ENCODE measurements at regions not wholly inside any gene's neighbourhood (a gene's known extent, or its start where the extent isn't known, plus 50 kb on each side); places are given as distances from the start of the nearest gene placed in this dataset.

DNA sequence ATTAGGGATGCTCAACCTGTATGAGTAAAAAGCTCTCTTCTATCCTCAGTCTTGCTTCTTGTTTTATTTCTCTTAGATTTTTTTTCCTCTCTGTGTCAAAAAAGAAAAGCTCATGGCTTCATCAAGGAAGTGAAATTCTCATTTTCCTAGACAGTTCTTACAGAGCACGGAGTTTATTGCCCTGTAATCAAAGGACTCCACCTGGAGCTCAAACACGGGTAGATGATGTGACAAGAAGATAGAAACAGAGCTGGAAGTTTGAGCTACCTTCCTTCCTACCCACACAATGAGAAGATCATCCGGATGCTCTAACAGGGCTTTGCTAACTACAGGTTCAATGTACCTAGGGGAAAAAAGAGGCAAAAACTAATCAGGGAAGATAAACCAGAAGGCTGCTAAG lies 564.8 kb downstream of the MED13L start:
- no peak for DNase-seq (ENCODE audit: low spot score)
- TF ChIP-seq, protein P1, sequence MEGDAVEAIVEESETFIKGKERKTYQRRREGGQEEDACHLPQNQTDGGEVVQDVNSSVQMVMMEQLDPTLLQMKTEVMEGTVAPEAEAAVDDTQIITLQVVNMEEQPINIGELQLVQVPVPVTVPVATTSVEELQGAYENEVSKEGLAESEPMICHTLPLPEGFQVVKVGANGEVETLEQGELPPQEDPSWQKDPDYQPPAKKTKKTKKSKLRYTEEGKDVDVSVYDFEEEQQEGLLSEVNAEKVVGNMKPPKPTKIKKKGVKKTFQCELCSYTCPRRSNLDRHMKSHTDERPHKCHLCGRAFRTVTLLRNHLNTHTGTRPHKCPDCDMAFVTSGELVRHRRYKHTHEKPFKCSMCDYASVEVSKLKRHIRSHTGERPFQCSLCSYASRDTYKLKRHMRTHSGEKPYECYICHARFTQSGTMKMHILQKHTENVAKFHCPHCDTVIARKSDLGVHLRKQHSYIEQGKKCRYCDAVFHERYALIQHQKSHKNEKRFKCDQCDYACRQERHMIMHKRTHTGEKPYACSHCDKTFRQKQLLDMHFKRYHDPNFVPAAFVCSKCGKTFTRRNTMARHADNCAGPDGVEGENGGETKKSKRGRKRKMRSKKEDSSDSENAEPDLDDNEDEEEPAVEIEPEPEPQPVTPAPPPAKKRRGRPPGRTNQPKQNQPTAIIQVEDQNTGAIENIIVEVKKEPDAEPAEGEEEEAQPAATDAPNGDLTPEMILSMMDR (IDR thresholded peaks at IDR 0.05; ENCODE audit: extremely low read depth, missing control alignments) = no peak

DNA sequence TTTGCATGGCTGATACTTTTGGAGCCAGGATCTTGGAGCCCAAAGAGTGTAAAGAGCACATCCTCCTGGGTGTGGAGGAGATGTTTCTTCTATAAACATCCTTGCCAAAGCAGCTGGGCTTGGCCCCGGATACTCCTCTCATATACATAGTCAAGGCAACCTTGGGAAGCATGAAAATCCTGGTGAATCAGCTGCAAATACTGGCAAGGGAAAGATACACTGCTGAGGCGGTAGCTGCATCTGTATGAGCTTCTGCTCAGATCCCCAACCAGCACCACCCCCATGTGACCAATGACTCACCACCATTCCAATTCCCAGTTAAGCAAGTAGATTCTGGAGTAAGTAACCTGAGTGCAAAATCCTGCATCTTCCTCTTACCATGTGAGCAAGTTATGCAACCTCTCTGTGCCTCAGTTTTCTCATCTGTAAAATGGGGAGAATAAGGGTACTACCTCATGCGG lies 567.4 kb downstream of the MED13L start:
- no peak for DNase-seq (ENCODE audit: low spot score)
- TF ChIP-seq, protein P1 (IDR thresholded peaks at IDR 0.05; ENCODE audit: extremely low read depth, missing control alignments) = no peak

DNA sequence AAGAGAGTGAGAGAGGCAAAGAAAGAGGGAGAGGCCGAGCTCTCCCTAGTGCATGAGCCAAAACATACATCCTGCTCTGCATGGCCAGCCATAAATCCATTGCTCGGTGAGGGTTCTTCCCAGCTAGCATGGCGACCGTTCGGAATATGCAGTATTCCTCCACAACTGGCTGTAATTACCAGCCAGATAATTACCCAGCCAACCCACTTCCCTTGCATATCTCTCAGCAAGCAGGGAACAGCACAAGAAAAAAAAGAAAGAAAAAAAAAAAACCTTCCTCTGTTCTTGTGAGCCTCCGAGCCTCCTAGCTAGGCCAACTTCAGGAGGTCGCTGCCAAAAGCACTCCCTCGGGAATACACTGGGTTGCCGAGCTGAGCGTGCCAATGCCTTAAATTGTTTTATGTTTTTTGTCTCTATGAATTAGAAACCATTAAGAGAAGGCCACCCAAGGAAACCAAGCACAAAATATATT lies 567.9 kb downstream of the MED13L start:
- DNase-seq (ENCODE audit: low spot score) = no peak
- TF ChIP-seq, protein P1 (IDR thresholded peaks at IDR 0.05; ENCODE audit: extremely low read depth, missing control alignments) = no peak

DNA sequence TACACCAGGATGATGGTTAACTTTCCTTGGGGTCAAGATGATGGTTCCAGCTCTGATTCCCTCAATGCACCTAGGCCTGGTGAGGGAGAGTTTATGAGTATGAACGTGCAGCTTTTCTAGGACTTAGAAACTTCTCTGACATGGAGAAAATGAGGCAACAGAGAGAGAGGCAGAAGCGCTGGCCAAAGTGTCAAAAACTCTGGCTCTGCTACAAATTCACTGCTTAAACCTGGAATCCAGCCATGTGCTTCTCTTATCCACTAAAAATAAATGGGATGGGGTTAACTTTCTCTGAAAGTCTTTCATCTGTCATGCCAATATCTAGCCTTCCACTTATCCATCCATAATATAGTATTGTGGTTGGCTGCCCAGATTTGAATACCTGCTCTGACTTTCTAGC lies 568.7 kb downstream of the MED13L start:
- TF ChIP-seq, protein P1 (IDR thresholded peaks at IDR 0.05; ENCODE audit: extremely low read depth, missing control alignments) = no peak
- no peak for DNase-seq (ENCODE audit: low spot score)

DNA sequence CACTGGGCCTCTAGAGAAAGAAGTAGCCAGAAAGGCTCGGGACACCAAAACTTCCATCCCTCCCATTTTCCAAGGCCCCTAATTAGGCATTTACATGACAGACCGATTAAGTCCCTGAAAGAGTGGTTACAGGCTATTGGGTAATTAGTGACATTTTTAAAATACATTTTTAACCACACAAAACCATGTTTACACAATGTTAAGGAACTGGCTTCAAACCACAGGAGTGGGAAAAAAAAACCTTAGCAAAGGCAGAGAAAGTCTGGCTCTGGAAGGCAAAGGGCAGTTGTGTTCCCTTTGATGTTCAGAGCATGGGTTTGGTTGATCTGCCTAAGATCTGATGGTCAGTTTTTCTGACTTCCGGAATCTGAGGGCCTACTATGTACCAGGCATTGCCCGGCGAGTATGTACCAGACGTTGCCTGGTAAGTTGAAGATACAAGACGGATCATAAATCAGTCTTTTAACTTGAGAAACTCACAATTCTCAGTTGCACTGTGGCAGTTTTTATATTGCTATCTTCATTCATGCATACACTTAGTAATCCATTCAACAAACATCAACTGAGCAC lies 576.5 kb downstream of the MED13L start:
- TF ChIP-seq, protein P1 (IDR thresholded peaks at IDR 0.05; ENCODE audit: extremely low read depth, missing control alignments) = no peak
- no peak for DNase-seq (ENCODE audit: low spot score)

DNA sequence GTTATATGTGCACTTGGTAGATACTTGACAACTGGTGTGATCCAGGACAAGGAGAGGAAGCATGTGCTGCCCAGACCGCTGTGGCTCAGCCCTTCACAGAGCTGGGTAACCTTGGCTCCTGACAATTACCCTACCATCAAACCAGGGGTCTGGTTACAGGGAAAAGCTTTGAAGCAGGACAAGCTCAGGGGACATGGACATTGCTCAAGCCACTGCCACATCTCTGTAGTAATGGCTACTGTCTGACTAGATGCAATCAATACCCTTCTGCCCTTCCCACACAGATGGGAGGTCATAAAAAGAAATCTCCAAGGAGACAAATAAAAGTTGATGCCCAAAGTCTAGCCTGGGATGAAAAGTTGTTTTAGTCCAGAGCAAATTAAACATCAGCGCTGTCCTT lies 577.4 kb downstream of the MED13L start:
- TF ChIP-seq, protein P1 (IDR thresholded peaks at IDR 0.05; ENCODE audit: extremely low read depth, missing control alignments) = no peak
- DNase-seq (ENCODE audit: low spot score) = no peak

DNA sequence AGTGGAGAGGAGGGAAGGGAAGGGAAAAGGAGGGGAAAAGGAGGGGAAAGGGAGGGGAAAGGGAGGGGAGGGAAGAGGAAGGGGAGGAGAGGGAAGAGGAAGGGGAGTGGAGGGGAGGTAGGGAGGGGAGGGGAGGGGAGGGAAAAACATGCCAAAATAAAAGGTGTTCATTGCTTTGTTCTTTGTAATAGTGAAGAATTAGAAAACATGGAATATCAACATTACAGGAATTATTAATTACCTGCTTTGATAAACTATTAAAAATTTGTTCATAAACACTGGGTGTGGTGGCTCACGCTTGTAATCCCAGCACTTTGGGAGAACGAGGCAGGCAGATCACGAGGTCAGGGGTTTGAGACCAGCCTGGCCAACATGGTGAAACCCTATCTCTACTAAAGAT lies 579.2 kb downstream of the MED13L start:
- TF ChIP-seq, protein P1 (IDR thresholded peaks at IDR 0.05; ENCODE audit: extremely low read depth, missing control alignments) = no peak
- no peak for DNase-seq (ENCODE audit: low spot score)

All from GM20000 (cell line).